Loucy (cell line): ENCODE measurements at regions not wholly inside any gene's neighbourhood (a gene's known extent, or its start where the extent isn't known, plus 50 kb on each side); places are given as distances from the start of the nearest gene placed in this dataset.

Source experiments
- CTCF ChIP-seq: fragments of 200-600 bp; sonication (generic); conservative IDR thresholded peaks from 2 replicates; pipeline ENCODE4 v1.5.1; 2014; ENCODE audit warnings: mild to moderate bottlenecking, antibody characterized with exemption, low read length
- EZH2phosphoT487 ChIP-seq: fragments of 200-600 bp; IDR thresholded peaks from 2 replicates; pipeline ENCODE4 v1.6.1; 2018; ENCODE audit warnings: antibody characterized with exemption, mild to moderate bottlenecking, moderate library complexity, borderline replicate concordance

- TF ChIP-seq CTCF (no peak), EZH2phosphoT487 (no peak)
Measured at GRCh38 chr20:60789399-60789798, 462.7 kb upstream of the CDH4 start.
